HCT116 (cell line): ENCODE measurements at regions not wholly inside any gene's neighbourhood (a gene's known extent, or its start where the extent isn't known, plus 50 kb on each side); places are given as distances from the start of the nearest gene placed in this dataset.

Experiments used
- ATAC-seq: fragments of 200-7000 bp; cut with Tn5 transposase; 2 replicates; pipeline ENCODE4 v1.9.1; 2020; ENCODE audit warnings: mild to moderate bottlenecking, moderate library complexity
- BruUV-seq: library from RNA; stranded (reverse); fragments of 400-500 nt; replicated peaks from 2 replicates; lab custom pipeline; 2021; lab: Mats Ljungman, UMichigan
- CTCF ChIA-PET: fragments of 300-600 bp; sonication (Branson Sonifier 250); formaldehyde crosslinking; loops from one replicate; lab custom pipeline; 2021; ENCODE audit warnings: antibody characterized with exemption; lab: Charles Lee
- POLR2A ChIA-PET: fragments of 300-600, 350-600 bp; sonication (Branson Sonifier 250); formaldehyde crosslinking; loops from one replicate; lab custom pipeline; 2021; ENCODE audit warnings: antibody characterized with exemption; lab: Charles Lee
- RAD21 ChIA-PET, 2 experiments: fragments of 300-600 bp; sonication (Branson Sonifier 250); formaldehyde crosslinking; loops; one replicate each; lab custom pipeline; 2023; ENCODE audit warnings: low total read pairs in 2 of 2; ENCODE audit not compliant: uncharacterized antibody in 2 of 2, unreplicated experiment in 2 of 2, low non-redundant PET in 1 of 2; lab: Charles Lee
- DNase-seq: peaks from one replicate; pipeline ENCODE4 v3.0.0-alpha.2; 2010; ENCODE audit warnings: low read depth, low spot score
- H2AFZ ChIP-seq: fragments of 200-600 bp; shearing (Covaris generic), sonication (generic); 2 replicates; pipeline ENCODE4 v1.6.1; 2017; ENCODE audit warnings: low read depth, mixed run types, mixed read lengths, antibody characterized with exemption, low read length; ENCODE audit not compliant: poor library complexity, severe bottlenecking
- H3K27ac ChIP-seq: 2 replicates; pipeline ENCODE4 v1.5.1; 2012; ENCODE audit warnings: low read depth, low read length
- H3K27me3 ChIP-seq: fragments of 200-600 bp; sonication (generic); 2 replicates; pipeline ENCODE4 v1.6.1; 2016; ENCODE audit warnings: mixed run types, low read length, mixed read lengths; ENCODE audit not compliant: insufficient read depth
- H3K36me3 ChIP-seq, 2 experiments: fragments of 200-500 bp in 1 of 2; fragments of 200-600 bp in 1 of 2; sonication (Bioruptor generic) in 1 of 2; sonication (generic) in 1 of 2; 2 replicates each; pipeline versions ENCODE4 v1.5.1 to v1.6.1; 2014 to 2016; ENCODE audit warnings: low read length in 2 of 2, inconsistent platforms in 1 of 2, mixed read lengths in 1 of 2, mixed run types in 1 of 2; ENCODE audit not compliant: insufficient read depth in 2 of 2, control insufficient read depth in 1 of 2
- H3K4me1 ChIP-seq, 2 experiments: fragments of 200-600 bp in 1 of 2; sonication (generic) in 1 of 2; 2 replicates each; pipeline versions ENCODE4 v1.5.1 to v1.6.1; 2012 to 2017; ENCODE audit warnings: low read length in 2 of 2, inconsistent platforms in 1 of 2, mild to moderate bottlenecking in 1 of 2, mixed read lengths in 1 of 2, mixed run types in 1 of 2, moderate library complexity in 1 of 2; ENCODE audit not compliant: insufficient read depth in 2 of 2, control insufficient read depth in 1 of 2
- H3K4me2 ChIP-seq: fragments of 200-600 bp; sonication (generic); 2 replicates; pipeline ENCODE4 v1.6.1; 2017; ENCODE audit warnings: mixed run types, low read length, mixed read lengths
- H3K4me3 ChIP-seq, 2 experiments: fragments of 200-600 bp in 1 of 2; sonication (generic) in 1 of 2; replicated peaks in 1 of 2; 2 replicates each; pipeline ENCODE4 v1.5.1; 2011 to 2016; ENCODE audit warnings: low read length in 2 of 2, control low read depth in 1 of 2, low read depth in 1 of 2, mild to moderate bottlenecking in 1 of 2, mixed read lengths in 1 of 2, mixed run types in 1 of 2
- H3K79me2 ChIP-seq: fragments of 200-600 bp; sonication (generic); 2 replicates; pipeline ENCODE4 v1.6.1; 2017; ENCODE audit warnings: mild to moderate bottlenecking, mixed run types, low read length, moderate library complexity, mixed read lengths; ENCODE audit not compliant: insufficient read depth
- H3K9ac ChIP-seq: fragments of 200-600 bp; sonication (generic); 2 replicates; pipeline ENCODE4 v1.6.1; 2016; ENCODE audit warnings: low read length, mixed read lengths
- H3K9me2 ChIP-seq: fragments of 200-600 bp; sonication (generic), shearing (Covaris generic); 2 replicates; pipeline ENCODE4 v1.6.1; 2017; ENCODE audit warnings: mixed run types, mild to moderate bottlenecking, moderate library complexity; ENCODE audit not compliant: insufficient read depth
- H3K9me3 ChIP-seq, 2 experiments: fragments of 200-500 bp in 1 of 2; fragments of 200-600 bp in 1 of 2; sonication (Bioruptor generic) in 1 of 2; sonication (generic) in 1 of 2; 2 replicates each; pipeline ENCODE4 v1.6.1; 2014 to 2017; ENCODE audit warnings: low read length in 2 of 2, mixed read lengths in 2 of 2, inconsistent platforms in 1 of 2, low read depth in 1 of 2, mild to moderate bottlenecking in 1 of 2, mixed run types in 1 of 2, moderate library complexity in 1 of 2; ENCODE audit not compliant: control insufficient read depth in 1 of 2, insufficient read depth in 1 of 2
- H4K20me1 ChIP-seq: fragments of 200-600 bp; sonication (generic), shearing (Covaris generic); 2 replicates; pipeline ENCODE4 v1.6.1; 2017; ENCODE audit warnings: mixed run types, mild to moderate bottlenecking, moderate library complexity; ENCODE audit not compliant: insufficient read depth
- ATF3 ChIP-seq: IDR thresholded peaks from 2 replicates; pipeline ENCODE4 v1.6.1; 2012
- CBX3 ChIP-seq: IDR thresholded peaks from 2 replicates; pipeline ENCODE4 v1.6.1; 2012; ENCODE audit warnings: low read depth
- CEBPB ChIP-seq: IDR thresholded peaks from 2 replicates; pipeline ENCODE4 v1.6.1; 2012; ENCODE audit warnings: low read depth
- CTCF ChIP-seq, 3 experiments: fragments of 200-600 bp in 1 of 3; sonication (generic) in 1 of 3; IDR thresholded peaks in 2 of 3; conservative IDR thresholded peaks in 1 of 3; 2 replicates each; pipeline ENCODE4 v1.5.1; 2012 to 2017; ENCODE audit warnings: low read depth in 2 of 3, low read length in 2 of 3, antibody characterized with exemption in 1 of 3, borderline replicate concordance in 1 of 3, control low read depth in 1 of 3, mild to moderate bottlenecking in 1 of 3, mixed read lengths in 1 of 3, mixed run types in 1 of 3, moderate library complexity in 1 of 3; ENCODE audit not compliant: insufficient read depth in 1 of 3
- EGR1 ChIP-seq: IDR thresholded peaks from 2 replicates; pipeline ENCODE4 v1.6.1; 2012; ENCODE audit warnings: low read depth
- EZH2 ChIP-seq: fragments of 200-600 bp; sonication (generic); IDR thresholded peaks from 2 replicates; pipeline ENCODE4 v1.6.1; 2017; ENCODE audit warnings: antibody characterized with exemption, mixed run types
- EZH2phosphoT487 ChIP-seq: fragments of 200-600 bp; IDR thresholded peaks from 2 replicates; pipeline ENCODE4 v1.6.1; 2018; ENCODE audit warnings: antibody characterized with exemption, borderline replicate concordance
- POLR2A ChIP-seq: IDR thresholded peaks from 2 replicates; pipeline ENCODE4 v1.7.0; 2011; ENCODE audit warnings: borderline replicate concordance; ENCODE audit not compliant: insufficient read depth, insufficient read length; ENCODE audit errors: extremely low read depth
- POLR2AphosphoS5 ChIP-seq: IDR thresholded peaks from 2 replicates; pipeline ENCODE4 v1.6.1; 2011; ENCODE audit warnings: mild to moderate bottlenecking, low read depth, low read length, moderate library complexity
- RAD21 ChIP-seq: IDR thresholded peaks from 2 replicates; pipeline ENCODE4 v1.6.1; 2012; ENCODE audit warnings: low read depth, mild to moderate bottlenecking
- SP1 ChIP-seq: IDR thresholded peaks from 2 replicates; pipeline ENCODE4 v1.6.1; 2012; ENCODE audit warnings: low read depth
- SRF ChIP-seq: IDR thresholded peaks from 2 replicates; pipeline ENCODE4 v1.6.1; 2012; ENCODE audit warnings: low read depth
- TCF7L2 ChIP-seq: IDR thresholded peaks from 2 replicates; pipeline ENCODE4 v1.7.0; 2011; ENCODE audit warnings: borderline replicate concordance, inconsistent platforms; ENCODE audit not compliant: insufficient read depth, insufficient read length; ENCODE audit errors: extremely low read depth
- YY1 ChIP-seq: IDR thresholded peaks from 2 replicates; pipeline ENCODE4 v1.6.1; 2011; ENCODE audit warnings: low read length, low read depth, moderate library complexity, mild to moderate bottlenecking; ENCODE audit not compliant: insufficient replicate concordance; ENCODE audit errors: extremely low read depth
- ZBTB33 ChIP-seq: IDR thresholded peaks from 2 replicates; pipeline ENCODE4 v1.6.1; 2011; ENCODE audit warnings: mild to moderate bottlenecking, low read length, moderate library complexity; ENCODE audit not compliant: insufficient replicate concordance; ENCODE audit errors: extremely low read depth
- ZFX ChIP-seq: fragments of 450-650 bp; IDR thresholded peaks from 2 replicates; pipeline ENCODE4 v1.6.1; 2017
- intact Hi-C: fragments of 100-400 bp; cut with micrococcal nuclease; formaldehyde crosslinking; loops from 2 replicates; pipeline ENCODE4 v1.10.0; 2022

GRCh38 chr5:135163391-135163790 is 129.4 kb upstream of the PITX1 start:
- no peak overlapping the region for H3K4me2 ChIP-seq
- ChIA-PET CTCF (no interaction called here), RAD21 (no interaction called here), POLR2A (no interaction called here)
- peaks cover 19% of the 10 kb centered on the region for H3K27me3 ChIP-seq
- H4K20me1 ChIP-seq, result no peaks in the 10 kb centered on the region
- no peak overlapping the region for H3K27ac ChIP-seq
- no peaks in the 10 kb centered on the region for H3K9me2 ChIP-seq
- H3K79me2 ChIP-seq, result no peaks in the 10 kb centered on the region
- TF ChIP-seq EZH2 (no peak), CEBPB (no peak), SRF (no peak), ZBTB33 (no peak), CTCF (IDR thresholded peaks at IDR 0.05 in 2 of 3, conservative IDR thresholded peaks at IDR 0.05 in 1 of 3; ENCODE audit: borderline replicate concordance in 1 of 3, insufficient read depth in 1 of 3, low read depth in 2 of 3, low read length in 2 of 3) (no peak), CBX3 (no peak), ZFX (no peak), EGR1 (no peak), RAD21 (no peak), YY1 (no peak), SP1 (no peak), POLR2AphosphoS5 (no peak), POLR2A (no peak), ATF3 (no peak), TCF7L2 (no peak), EZH2phosphoT487 (no peak)
- no peak overlapping the region for H2AFZ ChIP-seq
- peaks cover 3 to 7% of the 10 kb centered on the region in 2 experiments; a peak in 1 of 4 replicates for H3K9me3 ChIP-seq
- no peak overlapping the region for H3K4me3 ChIP-seq
- intact Hi-C loops, result no loop called here
- H3K9ac ChIP-seq, result no peak overlapping the region
- no peak for DNase-seq
- no peaks in the 10 kb centered on the region for H3K36me3 ChIP-seq
- no peaks in the 10 kb centered on the region for H3K4me1 ChIP-seq
- ATAC-seq, result no peak
- BruUV-seq, result no TSS peak
